Urothelium cell line (cell line): ENCODE measurements at regions not wholly inside any gene's neighbourhood (a gene's known extent, or its start where the extent isn't known, plus 50 kb on each side); places are given as distances from the start of the nearest gene placed in this dataset.

ENCODE experiments used
- DNase-seq: peaks from one replicate; pipeline ENCODE4 v3.0.0; 2011; ENCODE audit warnings: low spot score, mixed read lengths
- FAIRE-seq: peaks from 2 replicates; lab custom pipeline; 2011; peaks lifted over from hg19 to GRCh38; lab: Jason Lieb, UNC

DNA sequence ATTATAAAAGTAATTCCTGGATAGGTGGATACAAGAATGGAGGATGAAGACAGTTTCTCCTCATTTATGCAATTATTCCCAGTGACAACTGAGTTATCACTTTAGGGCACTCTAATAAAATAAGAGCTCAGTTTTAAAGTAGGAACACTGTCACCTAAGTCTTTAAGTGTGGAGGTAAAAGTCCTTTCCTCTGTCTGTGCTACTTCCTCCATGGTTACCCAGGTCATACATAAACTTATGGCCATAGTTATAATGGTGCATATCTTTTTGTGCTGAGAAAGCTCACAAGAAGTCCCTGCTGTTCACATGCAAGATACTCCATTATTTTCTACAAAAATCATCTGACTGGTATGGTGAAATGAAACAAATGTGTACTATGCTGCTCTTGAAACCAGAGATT, 1093.6 kb downstream of the IGSF11 start:
- FAIRE-seq = no peak

DNA sequence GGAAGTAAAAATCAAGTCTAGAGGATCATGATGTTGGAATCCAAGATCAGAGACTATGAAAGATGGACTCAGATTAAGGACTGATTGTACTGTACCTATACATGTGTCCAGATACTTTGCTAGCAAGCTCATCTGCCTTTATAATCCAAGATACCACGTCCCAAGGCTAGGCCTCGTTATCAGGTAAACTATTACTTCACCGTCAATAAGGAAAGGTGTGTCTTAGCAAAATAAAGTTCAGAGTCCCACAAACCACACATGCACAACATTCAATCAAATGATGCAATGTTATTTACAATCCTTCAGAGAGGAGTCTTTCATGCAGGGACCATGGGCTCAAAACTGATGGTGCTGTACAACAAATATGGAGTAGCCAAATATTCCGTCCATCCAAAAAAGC, 1092.9 kb downstream of the IGSF11 start:
- FAIRE-seq = no peak

More for the DNA sequence above, 1093.6 kb downstream of the IGSF11 start:
- DNase-seq = no peak

GRCh38 chr3:117954131-117954530, 1080.5 kb downstream of the IGSF11 start:
- no peak for FAIRE-seq
- no peak for DNase-seq

More for the DNA sequence above, 1092.9 kb downstream of the IGSF11 start:
- no peak for DNase-seq

- FAIRE-seq (no peak), DNase-seq (no peak)
Measured at GRCh38 chr3:117955196-117955595, 1079.5 kb downstream of the IGSF11 start.

DNA sequence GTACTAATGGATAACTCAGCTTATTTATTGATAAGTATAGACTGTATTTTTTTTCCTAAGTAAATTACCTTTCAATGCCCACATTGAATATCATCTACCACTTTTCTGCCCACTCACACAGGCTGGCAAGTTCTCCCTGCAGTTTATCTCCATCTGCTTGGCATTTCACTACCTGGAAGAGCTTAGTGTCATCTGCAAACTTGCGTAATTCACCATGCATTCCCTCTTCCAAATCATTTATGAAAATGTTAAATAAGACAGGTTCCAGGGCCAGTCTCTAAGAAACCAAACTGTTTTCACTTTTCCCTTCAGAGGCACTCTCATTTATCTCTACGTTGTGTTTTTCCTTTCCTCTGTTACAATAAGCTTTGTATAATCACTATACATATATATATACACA, 1076.6 kb downstream of the IGSF11 start:
- DNase-seq (no peak), FAIRE-seq (no peak)

DNA sequence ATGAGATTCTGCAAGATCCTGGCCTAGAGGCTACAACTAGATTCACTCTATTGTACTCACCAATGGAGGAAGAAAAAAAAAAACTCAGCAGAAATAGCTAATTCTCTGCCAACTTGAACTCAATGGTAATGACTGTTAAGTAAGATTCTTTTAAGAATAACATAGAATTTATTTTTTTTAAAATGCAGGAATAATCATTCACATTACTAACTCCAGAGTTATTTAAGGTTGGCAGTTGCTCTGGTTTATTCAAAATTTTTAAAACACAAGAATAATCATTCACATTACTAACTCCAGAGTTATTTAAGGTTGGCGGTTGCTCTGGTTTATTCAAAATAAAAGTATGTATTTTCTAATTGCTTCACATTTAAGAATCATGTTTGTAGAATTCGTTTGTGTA, 1071.9 kb downstream of the IGSF11 start:
- DNase-seq (no peak), FAIRE-seq (no peak)

DNA sequence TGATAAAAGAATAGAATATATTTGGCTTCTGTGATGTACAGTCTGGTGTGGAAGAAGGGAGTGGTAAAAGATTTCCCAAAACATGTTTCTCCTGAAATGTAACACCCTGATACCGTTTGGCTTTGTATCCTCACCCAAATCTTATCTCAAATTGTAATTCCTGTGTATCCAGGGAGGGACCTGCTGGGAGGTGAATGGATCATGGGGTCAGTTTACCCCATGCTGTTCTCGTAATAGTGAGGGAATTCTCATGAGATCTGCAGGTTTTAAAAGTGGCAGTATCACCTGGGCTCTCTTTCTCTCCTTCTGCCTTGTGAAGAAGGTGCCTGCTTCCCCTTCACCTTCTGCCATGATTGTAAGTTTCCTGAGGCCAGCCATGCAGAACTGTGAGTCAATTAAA, 1070.8 kb downstream of the IGSF11 start:
- FAIRE-seq (no peak), DNase-seq (no peak)

DNA sequence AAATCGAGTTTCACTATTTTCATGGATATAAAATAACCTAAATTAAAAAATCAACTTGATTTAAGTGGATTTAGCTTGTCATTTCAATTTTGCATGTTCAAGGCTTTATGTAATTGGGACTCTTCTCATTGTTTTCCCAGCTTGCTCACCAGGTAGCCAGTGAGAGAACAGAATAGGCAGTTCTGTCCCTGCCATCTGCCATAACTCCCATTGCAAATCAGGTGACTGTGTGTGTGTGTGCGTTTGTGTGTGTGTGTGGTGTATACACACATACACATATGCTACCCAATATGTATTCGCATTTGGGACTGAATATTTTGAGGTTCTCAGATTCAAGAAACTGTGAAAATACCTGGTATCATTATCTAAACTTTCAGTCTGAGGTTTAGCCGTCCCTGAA, 1069.8 kb downstream of the IGSF11 start:
- DNase-seq (no peak), FAIRE-seq (no peak)

DNA sequence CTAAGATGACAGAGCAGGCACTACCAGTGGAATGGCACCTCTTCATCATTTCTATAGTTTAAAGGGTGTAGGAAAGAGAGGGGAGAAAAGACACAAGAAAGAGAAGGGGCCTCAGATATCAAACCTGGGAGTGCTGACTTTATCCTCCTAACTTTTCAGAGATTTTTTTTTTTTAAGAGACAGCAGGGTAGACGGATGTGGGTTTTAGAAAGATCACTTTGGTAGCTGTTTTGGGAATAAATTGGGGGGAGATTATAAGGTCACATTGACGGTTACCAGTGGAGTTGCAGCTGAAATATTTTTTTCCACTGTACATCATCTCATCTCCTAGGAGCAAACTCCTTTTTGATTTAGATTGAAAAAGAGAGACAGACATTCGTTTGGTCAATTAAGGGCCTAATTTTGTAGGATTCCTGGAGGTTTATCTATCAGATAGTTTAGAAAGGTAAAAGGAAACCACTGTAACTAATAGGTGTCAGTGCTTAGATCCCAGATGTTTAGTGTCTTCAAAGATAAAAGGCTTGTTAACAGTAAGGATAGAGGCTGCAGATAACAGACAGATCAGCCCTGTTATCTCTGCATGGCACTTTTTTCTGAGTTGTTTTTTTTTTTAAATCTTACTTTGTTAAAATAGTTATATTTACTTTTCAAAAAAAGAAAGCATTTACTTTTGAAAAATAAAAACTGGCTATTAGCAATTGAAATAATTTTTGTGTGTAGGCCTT, 1057.0 kb downstream of the IGSF11 start:
- no peak for DNase-seq
- no peak for FAIRE-seq

- FAIRE-seq (no peak), DNase-seq (no peak)
Measured at GRCh38 chr3:117979466-117979865, 1055.2 kb downstream of the IGSF11 start.

DNA sequence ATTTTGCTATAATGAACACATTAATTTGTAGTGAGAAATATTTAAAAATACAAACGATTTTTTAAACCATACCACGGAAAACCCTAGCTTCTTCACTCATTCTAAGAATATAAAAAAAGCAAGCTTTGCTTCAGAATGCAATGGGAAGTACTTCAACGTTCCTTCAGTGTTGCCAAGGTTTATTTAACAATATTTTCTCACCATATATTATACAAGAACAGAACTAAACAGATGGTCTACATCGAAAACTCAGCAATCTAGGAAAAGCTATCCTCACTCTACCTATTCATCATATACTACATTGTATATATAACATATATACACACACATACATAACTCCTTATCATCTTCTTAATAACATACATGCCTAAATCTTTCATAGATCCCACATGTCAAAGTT, 1047.4 kb downstream of the IGSF11 start:
- FAIRE-seq (no peak), DNase-seq (no peak)

- DNase-seq (no peak), FAIRE-seq (no peak)
Measured at GRCh38 chr3:117989982-117990381, 1044.7 kb downstream of the IGSF11 start.

GRCh38 chr3:117990627-117991026, 1044.0 kb downstream of the IGSF11 start:
- DNase-seq (no peak), FAIRE-seq (no peak)

DNA sequence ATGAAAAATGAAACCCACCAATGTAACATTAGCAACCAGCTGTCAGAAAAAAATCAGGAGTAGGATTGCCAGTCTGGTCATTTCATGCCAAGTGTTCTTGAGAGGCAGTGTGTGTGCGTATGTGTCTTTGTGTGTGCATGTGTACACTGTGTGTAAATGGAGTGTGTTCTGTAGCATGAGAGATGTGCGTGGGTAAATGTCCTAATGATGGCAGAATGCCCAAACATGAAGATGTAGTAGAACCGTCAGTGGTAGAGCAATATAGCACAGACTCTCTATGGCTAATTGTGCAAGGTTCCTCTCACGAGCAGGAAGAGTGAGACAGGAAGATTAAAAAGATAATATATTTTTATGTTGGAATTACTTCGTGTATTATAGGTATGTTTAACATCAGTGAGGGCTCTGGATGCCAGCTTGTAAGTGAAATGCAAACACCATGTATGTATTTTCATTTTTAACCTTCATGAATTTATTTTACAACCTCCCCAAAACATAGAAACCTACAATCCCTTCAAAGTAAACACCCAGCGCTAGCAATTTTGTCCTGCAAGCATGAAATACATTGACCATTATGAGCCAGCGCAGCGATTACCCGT, 1038.7 kb downstream of the IGSF11 start:
- FAIRE-seq (no peak), DNase-seq (no peak)

- DNase-seq = peak; percentile 81
- peak; percentile 46 for FAIRE-seq
Measured at GRCh38 chr3:117997201-117998049, 1037.2 kb downstream of the IGSF11 start.

DNA sequence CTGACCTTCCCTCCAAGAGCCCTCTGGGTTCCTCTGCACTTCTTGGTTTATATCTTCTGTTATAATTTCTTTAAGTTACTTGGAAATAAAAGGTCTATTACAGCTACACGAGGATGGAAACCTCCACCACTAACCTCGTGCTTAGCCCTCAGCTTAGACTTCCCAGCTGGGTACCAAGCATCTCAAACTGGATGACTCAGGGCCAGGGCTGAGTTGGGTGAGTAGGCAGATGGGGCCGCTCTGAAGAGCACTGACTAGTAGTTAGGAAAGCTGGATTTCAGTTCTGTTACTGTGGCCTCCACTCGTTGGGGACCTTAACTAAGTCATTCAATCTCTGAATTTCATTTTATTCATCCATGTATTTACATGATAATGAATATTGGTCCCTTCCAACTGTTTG, 1036.6 kb downstream of the IGSF11 start:
- DNase-seq (peak; percentile 17), FAIRE-seq (no peak)

DNA sequence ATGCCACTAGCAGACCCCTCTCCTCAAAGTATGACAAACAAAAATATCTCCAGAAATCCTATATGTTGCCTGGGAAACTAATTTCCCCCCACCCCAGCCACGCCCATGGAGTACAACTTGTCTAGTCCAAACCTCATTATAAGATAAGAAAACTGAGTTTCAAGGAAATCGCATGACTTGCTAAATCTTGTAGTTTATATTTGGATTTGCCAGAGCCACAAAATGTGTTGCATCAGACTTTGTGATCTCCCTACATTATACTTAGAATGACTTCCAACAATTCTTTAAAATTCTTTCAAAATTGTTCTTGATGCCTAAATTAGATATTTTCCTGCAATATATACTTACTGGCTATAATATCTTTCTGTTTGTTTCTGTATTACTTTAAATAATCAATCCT, 1034.4 kb downstream of the IGSF11 start:
- FAIRE-seq = no peak
- no peak for DNase-seq

DNA sequence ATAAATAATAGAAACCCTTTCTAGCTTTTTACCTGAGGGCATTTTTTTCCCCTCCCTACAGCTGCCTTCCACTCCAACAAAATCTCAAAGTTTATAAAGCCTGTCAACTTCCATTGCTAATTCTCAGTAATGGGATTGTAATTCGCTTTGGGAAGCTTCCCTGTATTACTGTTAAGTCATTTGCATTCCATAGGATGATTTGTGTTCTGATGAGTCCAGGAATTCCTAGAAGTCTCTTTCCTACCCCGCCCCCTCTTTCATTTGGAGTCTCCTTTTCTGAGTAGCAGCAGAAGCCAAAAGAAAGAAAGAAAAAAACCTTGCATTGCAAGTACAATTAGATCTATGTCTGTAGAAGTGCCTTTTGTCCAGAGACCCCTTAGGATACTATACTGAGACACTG, 1033.3 kb downstream of the IGSF11 start:
- no peak for FAIRE-seq
- no peak for DNase-seq

DNA sequence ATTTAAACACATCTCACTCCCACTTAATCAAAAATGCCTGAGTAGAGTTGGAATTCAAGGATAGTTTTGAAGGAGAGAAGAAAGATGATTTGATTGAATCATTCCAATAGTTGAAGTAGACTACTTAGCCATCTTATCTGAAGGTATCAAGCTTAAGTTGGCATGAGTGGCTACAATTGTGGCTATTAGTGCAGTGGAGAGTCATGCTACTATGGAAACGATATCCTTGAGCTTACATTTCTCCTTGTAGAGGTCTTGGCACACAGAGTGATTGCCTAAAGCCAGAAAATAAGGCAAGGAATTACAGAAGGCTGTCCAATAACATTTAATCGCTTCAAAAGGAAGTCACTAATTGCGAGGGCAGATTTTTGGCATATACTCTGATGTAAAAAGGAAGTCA, 1022.7 kb downstream of the IGSF11 start:
- FAIRE-seq = no peak
- no peak for DNase-seq

DNA sequence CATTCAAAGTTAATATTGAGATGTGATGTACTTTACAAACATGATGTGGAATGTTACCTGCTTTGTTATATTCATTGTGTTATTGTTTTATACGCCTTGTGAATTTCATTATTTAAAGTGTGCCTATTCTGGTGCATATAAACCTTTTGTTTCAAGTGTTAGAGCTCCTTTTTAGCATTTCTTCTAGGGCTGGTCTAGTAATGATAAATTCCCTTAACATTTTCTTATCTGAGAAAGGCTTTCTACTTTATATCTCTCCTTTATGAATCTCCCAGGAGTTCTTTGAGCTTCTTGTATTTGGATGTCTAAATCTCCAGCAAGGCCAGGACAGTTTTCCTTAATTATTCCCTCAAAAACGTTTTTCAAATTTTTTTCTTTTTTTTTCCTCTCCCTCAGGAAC, 1005.6 kb downstream of the IGSF11 start:
- FAIRE-seq = no peak
- no peak for DNase-seq

- no peak for FAIRE-seq
- DNase-seq = no peak
Measured at GRCh38 chr3:118036215-118036614, 998.4 kb downstream of the IGSF11 start.

- no peak for DNase-seq
- FAIRE-seq = no peak
Measured at GRCh38 chr3:118055381-118055780, 979.3 kb downstream of the IGSF11 start.
